ENCODE measurements at regions not wholly inside any gene's neighbourhood (a gene's known extent, or its start where the extent isn't known, plus 50 kb on each side); places are given as distances from the start of the nearest gene placed in this dataset.
"Not testable (repeated sequence)": the region's sequence is repeated elsewhere in the genome, so short reads cannot be mapped to it uniquely, and the experiment has no call there.

GRCh38 chr6:87755708-87756671 is 54.0 kb upstream of the AKIRIN2 start:
- no peak for DNase-seq

- DNase-seq: no peak
These were observed 52.8 kb upstream of the AKIRIN2 start for GRCh38 chr6:87754828-87755227.

- no peak for DNase-seq
These were observed 51.2 kb upstream of the AKIRIN2 start for GRCh38 chr6:87753131-87753685.

- DNase-seq: not testable (repeated sequence)
These were observed 50.5 kb upstream of the AKIRIN2 start for GRCh38 chr6:87752503-87752902.
